Suprapubic skin (tissue), 4 donors: ENCODE measurements at regions not wholly inside any gene's neighbourhood (a gene's known extent, or its start where the extent isn't known, plus 50 kb on each side); places are given as distances from the start of the nearest gene placed in this dataset.

Experiments used
- DNase-seq, 2 donors: peaks; one replicate each; pipeline ENCODE4 v3.0.0-alpha.2; 2019; ENCODE audit warnings: low spot score in 2 of 2
- H3K27ac ChIP-seq: fragments of 200-600 bp; sonication (generic); one replicate; pipeline ENCODE4 v1.5.1; 2019
- H3K27me3 ChIP-seq: fragments of 200-600 bp; sonication (generic); one replicate; pipeline ENCODE4 v1.5.1; 2019
- H3K36me3 ChIP-seq: fragments of 200-600 bp; sonication (generic); one replicate; pipeline ENCODE4 v1.5.1; 2019
- H3K4me1 ChIP-seq: fragments of 200-600 bp; sonication (generic); one replicate; pipeline ENCODE4 v1.5.1; 2019
- H3K4me3 ChIP-seq: fragments of 200-600 bp; sonication (generic); one replicate; pipeline ENCODE4 v1.5.1; 2019; ENCODE audit warnings: mild to moderate bottlenecking
- H3K9me3 ChIP-seq: fragments of 200-600 bp; sonication (generic); one replicate; pipeline ENCODE4 v1.5.1; 2019
- EP300 ChIP-seq: sonication (generic); formaldehyde crosslinking; IDR thresholded peaks from one replicate; pipeline ENCODE4 v1.6.1; 2017; ENCODE audit warnings: antibody characterized with exemption
- POLR2A ChIP-seq, 2 donors: fragments of 450-650 bp; IDR thresholded peaks; one replicate each; pipeline ENCODE4 v1.6.1; 2017; ENCODE audit warnings: antibody characterized with exemption in 2 of 2, mild to moderate bottlenecking in 2 of 2, moderate library complexity in 2 of 2
- POLR2AphosphoS5 ChIP-seq, 3 donors: sonication (generic); formaldehyde crosslinking; IDR thresholded peaks; one replicate each; pipeline ENCODE4 v1.6.1; 2017; ENCODE audit warnings: antibody characterized with exemption in 3 of 3
- WGBS: methylation state at CpG from one replicate; pipeline ENCODE4 v1.1.5; 2018; 5-methylcytosine and 5-hydroxymethylcytosine counted together
- TF ChIP-seq, protein P1 (sequence below), 2 donors: fragments of 200-600 bp in 1 of 2; fragments of 450-650 bp in 1 of 2; sonication (generic) in 1 of 2; IDR thresholded peaks; one replicate each; pipeline ENCODE4 v1.5.1; 2016 to 2019; ENCODE audit warnings: antibody characterized with exemption in 2 of 2, mild to moderate bottlenecking in 1 of 2, moderate library complexity in 1 of 2

DNA sequence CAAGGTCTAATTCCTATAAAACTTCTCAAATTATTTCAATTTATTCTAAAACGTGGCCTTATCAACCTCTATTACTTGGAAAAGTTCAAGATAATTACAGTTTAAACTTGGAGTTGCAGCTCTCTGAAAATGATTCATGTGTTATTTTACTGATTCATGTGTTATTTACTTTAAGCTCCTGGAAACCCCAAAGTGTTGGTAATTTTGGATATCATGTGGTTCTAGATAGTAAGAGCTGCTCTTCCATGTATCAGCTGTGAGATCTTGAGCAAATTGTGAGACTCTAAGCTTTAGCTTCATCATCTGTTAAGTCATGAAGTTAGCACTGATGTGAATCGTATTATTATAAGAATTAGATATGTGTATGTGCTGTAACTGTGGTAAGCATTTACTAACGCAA, 749.2 kb downstream of the TLE4 start:
- TF ChIP-seq, protein P1, sequence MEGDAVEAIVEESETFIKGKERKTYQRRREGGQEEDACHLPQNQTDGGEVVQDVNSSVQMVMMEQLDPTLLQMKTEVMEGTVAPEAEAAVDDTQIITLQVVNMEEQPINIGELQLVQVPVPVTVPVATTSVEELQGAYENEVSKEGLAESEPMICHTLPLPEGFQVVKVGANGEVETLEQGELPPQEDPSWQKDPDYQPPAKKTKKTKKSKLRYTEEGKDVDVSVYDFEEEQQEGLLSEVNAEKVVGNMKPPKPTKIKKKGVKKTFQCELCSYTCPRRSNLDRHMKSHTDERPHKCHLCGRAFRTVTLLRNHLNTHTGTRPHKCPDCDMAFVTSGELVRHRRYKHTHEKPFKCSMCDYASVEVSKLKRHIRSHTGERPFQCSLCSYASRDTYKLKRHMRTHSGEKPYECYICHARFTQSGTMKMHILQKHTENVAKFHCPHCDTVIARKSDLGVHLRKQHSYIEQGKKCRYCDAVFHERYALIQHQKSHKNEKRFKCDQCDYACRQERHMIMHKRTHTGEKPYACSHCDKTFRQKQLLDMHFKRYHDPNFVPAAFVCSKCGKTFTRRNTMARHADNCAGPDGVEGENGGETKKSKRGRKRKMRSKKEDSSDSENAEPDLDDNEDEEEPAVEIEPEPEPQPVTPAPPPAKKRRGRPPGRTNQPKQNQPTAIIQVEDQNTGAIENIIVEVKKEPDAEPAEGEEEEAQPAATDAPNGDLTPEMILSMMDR (IDR thresholded peaks at IDR 0.05): no peak
- no peak for TF ChIP-seq POLR2AphosphoS5 (IDR thresholded peaks at IDR 0.05)
- Histone ChIP-seq H3K27ac (no peak overlapping the region), H3K4me3 (no peak overlapping the region), H3K27me3 (no peaks in the 10 kb centered on the region), H3K36me3 (no peaks in the 10 kb centered on the region), H3K4me1 (no peaks in the 10 kb centered on the region), H3K9me3 (no peaks in the 10 kb centered on the region)
- 66% methylated on average over 3 of the region's 3 CpGs for WGBS
- no peak for DNase-seq

DNA sequence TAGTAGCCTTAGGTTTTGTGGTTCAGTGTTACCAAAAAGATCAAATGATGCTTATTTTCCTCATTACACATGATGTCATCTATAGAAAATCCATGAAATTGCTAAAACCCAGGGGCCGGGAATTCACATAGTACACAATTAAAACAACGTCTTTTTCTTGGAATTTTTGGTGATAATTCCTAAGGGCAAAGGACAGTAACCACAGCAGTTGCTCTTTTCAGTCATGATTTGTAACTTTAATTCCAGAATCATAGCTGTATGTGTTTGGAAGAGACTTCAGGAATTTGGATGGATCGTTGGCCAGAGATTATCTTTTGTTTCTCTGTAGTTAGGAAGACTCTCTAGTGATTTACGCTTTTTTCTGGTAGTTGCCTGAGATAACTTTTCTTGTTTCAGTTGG, 748.7 kb downstream of the TLE4 start:
- TF ChIP-seq POLR2A (IDR thresholded peaks at IDR 0.05) (no peak), EP300 (no peak), POLR2AphosphoS5 (IDR thresholded peaks at IDR 0.05) (no peak)
- TF ChIP-seq, protein P1 (IDR thresholded peaks at IDR 0.05): no peak
- Histone ChIP-seq H3K36me3 (no peaks in the 10 kb centered on the region), H3K4me3 (no peak overlapping the region), H3K27ac (no peak overlapping the region), H3K27me3 (no peaks in the 10 kb centered on the region), H3K4me1 (no peaks in the 10 kb centered on the region), H3K9me3 (no peaks in the 10 kb centered on the region)
- DNase-seq: no peak
- WGBS: 32% methylated on average over 4 of the region's 4 CpGs

DNA sequence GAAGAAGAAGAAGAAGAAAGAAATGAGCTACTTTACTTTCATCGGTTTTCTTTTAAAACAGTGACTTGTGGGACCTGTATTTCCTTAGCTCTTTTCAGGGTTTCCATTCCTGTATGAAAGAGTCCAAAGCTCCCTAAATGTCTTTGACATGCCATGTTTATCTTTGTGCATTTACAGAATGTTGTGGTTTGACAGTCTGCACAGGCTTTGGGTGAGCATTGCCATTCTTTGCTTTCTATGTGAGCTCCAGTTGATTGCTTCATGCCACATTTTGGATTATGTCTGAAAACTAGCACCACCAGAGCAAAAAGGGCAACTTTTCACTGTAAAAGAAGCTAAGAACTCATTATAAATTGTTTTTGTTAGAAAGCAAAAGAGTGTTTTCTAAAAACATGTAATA, 733.4 kb downstream of the TLE4 start:
- TF ChIP-seq, protein P1 (IDR thresholded peaks at IDR 0.05): no peak
- no peak for TF ChIP-seq EP300
- no peak for TF ChIP-seq POLR2AphosphoS5 (IDR thresholded peaks at IDR 0.05)
- no peak for TF ChIP-seq POLR2A (IDR thresholded peaks at IDR 0.05)
- no peaks in the 10 kb centered on the region for H3K9me3 ChIP-seq
- no peak for DNase-seq
- no peaks in the 10 kb centered on the region for H3K27me3 ChIP-seq
- no peak overlapping the region for H3K27ac ChIP-seq
- H3K4me3 ChIP-seq: no peak overlapping the region
- H3K4me1 ChIP-seq: no peaks in the 10 kb centered on the region
- no peaks in the 10 kb centered on the region for H3K36me3 ChIP-seq
- WGBS: 97% methylated on average over 1 of the region's 1 CpG

DNA sequence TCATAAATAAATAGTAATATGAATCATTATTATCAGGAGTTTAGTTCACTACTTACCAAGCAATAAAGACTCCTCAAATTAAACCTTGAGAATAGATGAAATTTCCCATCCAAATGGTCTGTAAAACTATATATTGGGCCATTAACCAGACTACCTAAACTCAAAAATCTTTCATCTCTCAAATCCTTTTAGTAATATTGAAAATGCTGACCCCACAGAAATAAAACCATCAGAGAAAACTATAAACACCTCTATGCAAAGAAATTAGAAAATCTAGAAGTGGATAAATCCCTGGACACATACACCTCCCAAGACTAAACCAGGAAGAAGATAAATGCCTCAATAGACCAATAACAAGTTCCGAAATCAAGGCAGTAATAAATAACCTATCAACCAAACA, 723.2 kb downstream of the TLE4 start:
- DNase-seq: no peak
- Histone ChIP-seq H3K27me3 (no peaks in the 10 kb centered on the region), H3K9me3 (no peaks in the 10 kb centered on the region), H3K36me3 (no peaks in the 10 kb centered on the region), H3K4me1 (no peaks in the 10 kb centered on the region), H3K27ac (no peak overlapping the region), H3K4me3 (no peak overlapping the region)
- TF ChIP-seq EP300: no peak
- TF ChIP-seq, protein P1 (IDR thresholded peaks at IDR 0.05): no peak
- 87% methylated on average over 1 of the region's 1 CpG for WGBS

DNA sequence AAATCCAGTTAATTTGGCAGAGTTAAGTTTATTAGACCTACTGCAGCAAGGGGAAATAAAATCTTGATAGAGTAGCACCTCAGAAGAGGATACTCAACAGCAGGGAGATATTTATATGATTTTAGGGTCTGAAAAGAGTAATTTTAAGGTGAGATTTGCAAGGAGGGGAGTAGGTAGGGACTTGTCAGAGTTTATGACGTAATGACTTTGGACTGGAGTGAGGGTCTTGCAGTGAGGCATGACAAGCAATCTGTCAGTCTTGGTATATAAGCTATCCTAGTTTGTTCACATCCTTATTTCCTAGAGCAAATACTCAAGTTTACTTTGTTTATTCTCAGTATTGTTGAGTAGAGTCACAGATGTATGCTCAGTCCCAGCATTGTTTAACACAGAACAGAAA, 722.6 kb downstream of the TLE4 start:
- no peak for DNase-seq
- H3K9me3 ChIP-seq: no peaks in the 10 kb centered on the region
- 77% methylated on average over 1 of the region's 1 CpG for WGBS
- H3K4me1 ChIP-seq: no peaks in the 10 kb centered on the region
- no peak overlapping the region for H3K4me3 ChIP-seq
- H3K36me3 ChIP-seq: no peaks in the 10 kb centered on the region
- no peaks in the 10 kb centered on the region for H3K27me3 ChIP-seq
- TF ChIP-seq EP300 (no peak), POLR2A (IDR thresholded peaks at IDR 0.05) (no peak), POLR2AphosphoS5 (IDR thresholded peaks at IDR 0.05) (no peak)
- TF ChIP-seq, protein P1 (IDR thresholded peaks at IDR 0.05): no peak
- no peak overlapping the region for H3K27ac ChIP-seq
